CD14-positive monocyte (primary cell): ENCODE measurements at regions not wholly inside any gene's neighbourhood (a gene's known extent, or its start where the extent isn't known, plus 50 kb on each side); places are given as distances from the start of the nearest gene placed in this dataset.

Experiments used
- DNase-seq, 3 donors: peaks; one replicate each; pipeline ENCODE4 v3.0.0-alpha.2; 2011 to 2022
- H2AFZ ChIP-seq: 2 replicates; pipeline ENCODE4 v1.6.0; 2012; ENCODE audit warnings: mild to moderate bottlenecking, low read depth, low read length, inconsistent platforms; ENCODE audit not compliant: insufficient read depth, poor library complexity, severe bottlenecking
- H3K27ac ChIP-seq, 2 donors: 1 replicate in 1 of 2; 2 replicates in 1 of 2; pipeline ENCODE4 v1.5.1; 2012 to 2013; ENCODE audit warnings: low read length in 2 of 2, control low read depth in 1 of 2, inconsistent platforms in 1 of 2, low read depth in 1 of 2, mild to moderate bottlenecking in 1 of 2
- H3K27me3 ChIP-seq, 2 donors: one replicate each; pipeline versions ENCODE4 v1.6.0 to v1.6.1; 2011 to 2013; ENCODE audit warnings: low read length in 2 of 2; ENCODE audit not compliant: control insufficient read depth in 2 of 2, insufficient read depth in 2 of 2
- H3K36me3 ChIP-seq, 2 donors: replicated peaks in 1 of 2; 1 replicate in 1 of 2; 2 replicates in 1 of 2; pipeline versions ENCODE4 v1.5.1 to v1.6.1; 2012 to 2013; ENCODE audit warnings: low read length in 2 of 2, control low read depth in 1 of 2, inconsistent platforms in 1 of 2, mild to moderate bottlenecking in 1 of 2; ENCODE audit not compliant: insufficient read depth in 2 of 2, control insufficient read depth in 1 of 2
- H3K4me1 ChIP-seq, 2 donors: 1 replicate in 1 of 2; 2 replicates in 1 of 2; pipeline versions ENCODE4 v1.5.1 to v1.6.1; 2012 to 2013; ENCODE audit warnings: low read length in 2 of 2, control low read depth in 1 of 2, inconsistent platforms in 1 of 2, mild to moderate bottlenecking in 1 of 2, moderate library complexity in 1 of 2; ENCODE audit not compliant: insufficient read depth in 2 of 2, control insufficient read depth in 1 of 2
- H3K4me2 ChIP-seq: replicated peaks from 2 replicates; pipeline ENCODE3; 2012; ENCODE audit warnings: low read length, moderate library complexity, mild to moderate bottlenecking; ENCODE audit not compliant: poor library complexity, severe bottlenecking; ENCODE audit errors: extremely low read depth
- H3K4me3 ChIP-seq, 3 experiments: fragments of 200-600 bp in 1 of 3; sonication (generic) in 1 of 3; replicated peaks in 1 of 3; 1 replicate in 2 of 3; 2 replicates in 1 of 3; pipeline ENCODE4 v1.5.1; 2011 to 2013; ENCODE audit warnings: low read length in 3 of 3, mild to moderate bottlenecking in 3 of 3, control low read depth in 2 of 3, low read depth in 2 of 3, inconsistent platforms in 1 of 3, moderate library complexity in 1 of 3
- H3K79me2 ChIP-seq: 2 replicates; pipeline ENCODE4 v1.6.0; 2012; ENCODE audit warnings: mild to moderate bottlenecking, control low read depth, inconsistent platforms, low read length, moderate library complexity; ENCODE audit not compliant: insufficient read depth
- H3K9ac ChIP-seq: 2 replicates; pipeline ENCODE4 v1.6.0; 2017; ENCODE audit warnings: low read length, mild to moderate bottlenecking; ENCODE audit not compliant: insufficient read depth, poor library complexity, severe bottlenecking
- H3K9me3 ChIP-seq, 2 donors: replicated peaks in 1 of 2; 1 replicate in 1 of 2; 2 replicates in 1 of 2; pipeline versions ENCODE4 v1.5.1 to v1.6.1; 2012 to 2013; ENCODE audit warnings: low read length in 2 of 2, control low read depth in 1 of 2; ENCODE audit not compliant: control insufficient read depth in 1 of 2, insufficient read depth in 1 of 2
- H4K20me1 ChIP-seq: 2 replicates; pipeline ENCODE4 v1.6.0; 2012; ENCODE audit warnings: mild to moderate bottlenecking, low read length, control low read depth, moderate library complexity; ENCODE audit not compliant: insufficient read depth
- H3K27ac Mint-ChIP-seq, 7 donors: one replicate each; pipeline ENCODE4 v1.8.0; 2020; ENCODE audit warnings: mild to moderate bottlenecking in 7 of 7, mixed read lengths in 7 of 7, moderate library complexity in 6 of 7, inconsistent platforms in 2 of 7
- H3K27me3 Mint-ChIP-seq, 3 donors: one replicate each; pipeline ENCODE4 v1.8.0; 2021 to 2022; ENCODE audit warnings: low read depth in 3 of 3, mild to moderate bottlenecking in 3 of 3, mixed read lengths in 3 of 3, moderate library complexity in 3 of 3, inconsistent platforms in 1 of 3
- H3K36me3 Mint-ChIP-seq, 2 donors: one replicate each; pipeline ENCODE4 v1.8.0; 2020; ENCODE audit warnings: mixed read lengths in 2 of 2, inconsistent platforms in 1 of 2, mild to moderate bottlenecking in 1 of 2
- H3K4me1 Mint-ChIP-seq: one replicate; pipeline ENCODE4 v1.8.0; 2020; ENCODE audit warnings: mild to moderate bottlenecking, mixed read lengths
- H3K4me3 Mint-ChIP-seq, 2 donors: one replicate each; pipeline ENCODE4 v1.8.0; 2020; ENCODE audit warnings: mild to moderate bottlenecking in 2 of 2, mixed read lengths in 2 of 2, moderate library complexity in 1 of 2
- H3K9me3 Mint-ChIP-seq, 7 donors: one replicate each; pipeline ENCODE4 v1.8.0; 2020 to 2022; ENCODE audit warnings: mixed read lengths in 7 of 7, mild to moderate bottlenecking in 6 of 7, moderate library complexity in 6 of 7, inconsistent platforms in 2 of 7
- CTCF ChIP-seq: fragments of 200-600 bp; IDR thresholded peaks from one replicate; pipeline ENCODE4 v1.8.0; 2022; ENCODE audit warnings: antibody characterized with exemption, mild to moderate bottlenecking
- WGBS: methylation state at CpG from one replicate; pipeline ENCODE4 v1.1.5; 2013; ENCODE audit warnings: missing lambda C conversion rate; ENCODE audit not compliant: insufficient coverage; 5-methylcytosine and 5-hydroxymethylcytosine counted together
- intact Hi-C, 2 donors: fragments of 100-400 bp; cut with micrococcal nuclease; formaldehyde crosslinking; loops; one replicate each; pipeline versions ENCODE4 v1.15.0 to v1.15.1; 2023

GRCh38 chr13:104650431-104650830, 1584.2 kb upstream of the SLC10A2 start:
- intact Hi-C loops = no loop called here
- Histone ChIP-seq H3K4me2 (no peak overlapping the region), H3K36me3 (no peaks in the 10 kb centered on the region), H3K9me3 (peaks cover 7 to 9% of the 10 kb centered on the region in 2 donors), H3K27ac (no peak overlapping the region), H3K27me3 (no peaks in the 10 kb centered on the region), H3K9ac (no peak overlapping the region), H3K4me1 (no peaks in the 10 kb centered on the region), H3K79me2 (no peaks in the 10 kb centered on the region), H3K4me3 (no peak overlapping the region), H2AFZ (no peak overlapping the region), H4K20me1 (no peaks in the 10 kb centered on the region)
- TF ChIP-seq CTCF = no peak
- Mint-ChIP-seq H3K4me1 (no peaks in the 10 kb centered on the region), H3K36me3 (no peaks in the 10 kb centered on the region), H3K27me3 (no peaks in the 10 kb centered on the region), H3K4me3 (no peak overlapping the region), H3K27ac (no peak overlapping the region), H3K9me3 (peaks cover 0 to 12% (median 7%) of the 10 kb centered on the region in 7 donors)
- 100% methylated on average over 1 of the region's 12 CpGs for WGBS
- DNase-seq = no peak

GRCh38 chr13:104648291-104648690, 1582.1 kb upstream of the SLC10A2 start:
- WGBS = 91% methylated on average over 8 of the region's 11 CpGs
- Histone ChIP-seq H3K36me3 (no peaks in the 10 kb centered on the region), H3K9ac (no peak overlapping the region), H3K27me3 (no peaks in the 10 kb centered on the region), H3K4me2 (no peak overlapping the region), H3K4me1 (no peaks in the 10 kb centered on the region), H3K79me2 (no peaks in the 10 kb centered on the region), H3K9me3 (peaks cover 3 to 4% of the 10 kb centered on the region in 2 donors), H2AFZ (no peak overlapping the region), H3K4me3 (no peak overlapping the region), H4K20me1 (no peaks in the 10 kb centered on the region), H3K27ac (no peak overlapping the region)
- Mint-ChIP-seq H3K27me3 (no peaks in the 10 kb centered on the region), H3K4me3 (no peak overlapping the region), H3K27ac (no peak overlapping the region), H3K4me1 (no peaks in the 10 kb centered on the region), H3K9me3 (peaks cover 0 to 8% (median 3%) of the 10 kb centered on the region in 7 donors), H3K36me3 (no peaks in the 10 kb centered on the region)
- DNase-seq = no peak
- TF ChIP-seq CTCF = no peak
- intact Hi-C loops = no loop called here
